Stimulated activated CD4-positive, alpha-beta T cell treated with anti-CD3 and anti-CD28 coated beads, TNF-alpha, amount 100 ng/mL, for 24 hours (primary cell): ENCODE measurements at regions not wholly inside any gene's neighbourhood (a gene's known extent, or its start where the extent isn't known, plus 50 kb on each side); places are given as distances from the start of the nearest gene placed in this dataset.

ENCODE experiments used
- DNase-seq, 3 experiments: peaks; one replicate each; pipeline ENCODE4 v3.0.0-alpha.2; 2020; ENCODE audit warnings: low read depth in 3 of 3

GRCh38 chr6:141677598-141678211 lies 455.0 kb upstream of the GJE1 start:
- no peak for DNase-seq

GRCh38 chr6:141675957-141676356 lies 456.8 kb upstream of the GJE1 start:
- no peak for DNase-seq

GRCh38 chr6:141669141-141669540 lies 463.6 kb upstream of the GJE1 start:
- DNase-seq, result no peak

GRCh38 chr6:141667580-141668309 lies 465.0 kb upstream of the GJE1 start:
- no peak for DNase-seq

GRCh38 chr6:141666187-141666586 lies 466.5 kb upstream of the GJE1 start:
- no peak for DNase-seq

- no peak for DNase-seq
These were observed 468.0 kb upstream of the GJE1 start for GRCh38 chr6:141664744-141665143.

GRCh38 chr6:141659582-141659981 lies 473.1 kb upstream of the GJE1 start:
- DNase-seq, result no peak

- no peak for DNase-seq
These were observed 474.0 kb upstream of the GJE1 start for GRCh38 chr6:141658696-141659095.

GRCh38 chr6:141657812-141658211 lies 474.9 kb upstream of the GJE1 start:
- no peak for DNase-seq

GRCh38 chr6:141653590-141653989 lies 479.1 kb upstream of the GJE1 start:
- no peak for DNase-seq

- no peak for DNase-seq
These were observed 490.8 kb upstream of the GJE1 start for GRCh38 chr6:141641951-141642350.

GRCh38 chr6:141641406-141641805 lies 491.3 kb upstream of the GJE1 start:
- DNase-seq, result no peak

GRCh38 chr6:141635621-141636020 lies 497.1 kb upstream of the GJE1 start:
- DNase-seq, result no peak

- no peak for DNase-seq
These were observed 498.5 kb upstream of the GJE1 start for GRCh38 chr6:141634269-141634668.

- DNase-seq, result no peak
These were observed 508.4 kb upstream of the GJE1 start for GRCh38 chr6:141624301-141624700.

GRCh38 chr6:141618180-141618581 lies 514.5 kb upstream of the GJE1 start:
- no peak for DNase-seq

- no peak for DNase-seq
These were observed 522.0 kb upstream of the GJE1 start for GRCh38 chr6:141610741-141611140.

- no peak for DNase-seq
These were observed 524.8 kb upstream of the GJE1 start for GRCh38 chr6:141607956-141608355.

- no peak for DNase-seq
These were observed 534.2 kb upstream of the GJE1 start for GRCh38 chr6:141598487-141598886.

GRCh38 chr6:141594874-141595273 lies 537.9 kb upstream of the GJE1 start:
- DNase-seq, result no peak

GRCh38 chr6:141593311-141593710 lies 539.4 kb upstream of the GJE1 start:
- no peak for DNase-seq

- DNase-seq, result no peak
These were observed 545.1 kb upstream of the GJE1 start for GRCh38 chr6:141587482-141588266.

- no peak for DNase-seq
These were observed 551.7 kb upstream of the GJE1 start for GRCh38 chr6:141580988-141581552.
